Large intestine (tissue), 3 donors: ENCODE measurements at regions not wholly inside any gene's neighbourhood (a gene's known extent, or its start where the extent isn't known, plus 50 kb on each side); places are given as distances from the start of the nearest gene placed in this dataset.
"Not testable (repeated sequence)": the region's sequence is repeated elsewhere in the genome, so short reads cannot be mapped to it uniquely, and the experiment has no call there.

Source experiments
- DNase-seq, 2 donors: peaks; one replicate each; pipeline versions ENCODE4 v3.0.0 to v3.0.0-alpha.2; 2013
- H3K27ac ChIP-seq: one replicate; pipeline ENCODE4 v1.5.1; 2013; ENCODE audit warnings: low read length
- H3K27me3 ChIP-seq: 2 replicates; pipeline ENCODE4 v1.6.1; 2013; ENCODE audit warnings: low read length; ENCODE audit not compliant: control insufficient read depth, insufficient read depth
- H3K36me3 ChIP-seq: 2 replicates; pipeline ENCODE4 v1.6.1; 2013; ENCODE audit warnings: low read length; ENCODE audit not compliant: control insufficient read depth, insufficient read depth
- H3K4me1 ChIP-seq: one replicate; pipeline ENCODE4 v1.6.1; 2013; ENCODE audit warnings: low read length; ENCODE audit not compliant: control insufficient read depth, insufficient read depth
- H3K4me3 ChIP-seq: one replicate; pipeline ENCODE4 v1.5.1; 2013; ENCODE audit warnings: low read length
- H3K9me3 ChIP-seq: one replicate; pipeline ENCODE4 v1.6.1; 2013; ENCODE audit warnings: mild to moderate bottlenecking, low read depth, low read length, moderate library complexity; ENCODE audit not compliant: control insufficient read depth
- WGBS: methylation state at CpG from one replicate; pipeline ENCODE4 v1.1.5; 2013; ENCODE audit warnings: low lambda C conversion rate; ENCODE audit not compliant: insufficient coverage; 5-methylcytosine and 5-hydroxymethylcytosine counted together

DNA sequence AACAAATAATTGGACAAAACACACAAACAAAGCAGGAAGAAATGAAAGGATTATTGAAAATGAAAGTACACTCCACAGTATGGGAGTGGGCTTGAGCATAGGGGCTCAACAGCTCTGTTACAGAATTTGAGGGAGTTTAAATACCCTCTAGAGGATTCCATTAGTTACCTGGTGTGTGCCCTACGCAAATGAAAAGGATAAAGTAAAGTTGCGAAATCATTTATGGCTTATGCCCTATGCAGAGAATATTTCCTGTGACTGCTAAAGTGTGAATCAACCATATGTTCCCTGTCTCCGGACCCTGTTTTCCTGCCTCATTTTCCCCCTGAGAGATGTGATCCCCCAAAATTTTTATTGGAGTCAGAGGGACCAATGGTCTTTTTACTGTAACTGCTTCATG is 634.6 kb upstream of the CNTNAP2 start:
- DNase-seq = no peak
- Histone ChIP-seq H3K4me1 (no peaks in the 10 kb centered on the region), H3K9me3 (no peaks in the 10 kb centered on the region), H3K27me3 (no peaks in the 10 kb centered on the region), H3K36me3 (no peaks in the 10 kb centered on the region), H3K4me3 (no peak overlapping the region), H3K27ac (no peak overlapping the region)
- no CpG with 5 or more reads among the region's 3 CpGs for WGBS

DNA sequence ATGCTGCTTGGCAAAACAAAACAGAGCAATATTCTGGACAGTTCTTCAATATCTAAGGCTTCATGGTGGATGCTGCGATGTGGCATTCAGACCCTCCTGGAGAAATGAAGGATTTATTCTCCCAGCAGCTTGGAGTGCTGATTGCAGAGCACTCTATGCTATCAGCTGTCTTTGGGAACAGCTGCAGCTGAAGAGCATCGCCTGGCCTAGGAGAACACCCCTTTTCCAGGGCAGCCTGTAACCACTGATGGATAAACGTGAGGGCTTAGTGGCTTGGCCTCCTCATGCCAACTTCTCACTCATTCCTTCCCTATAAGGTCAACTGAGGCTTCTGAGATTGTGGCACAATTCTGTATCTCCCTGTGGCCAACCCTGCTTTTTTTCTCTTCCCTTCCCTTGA is 638.1 kb upstream of the CNTNAP2 start:
- no peaks in the 10 kb centered on the region for H3K9me3 ChIP-seq
- no peak for DNase-seq
- no peaks in the 10 kb centered on the region for H3K27me3 ChIP-seq
- H3K4me3 ChIP-seq = no peak overlapping the region
- WGBS = no CpG with 5 or more reads among the region's 3 CpGs
- H3K36me3 ChIP-seq = no peaks in the 10 kb centered on the region
- no peaks in the 10 kb centered on the region for H3K4me1 ChIP-seq
- H3K27ac ChIP-seq = no peak overlapping the region

DNA sequence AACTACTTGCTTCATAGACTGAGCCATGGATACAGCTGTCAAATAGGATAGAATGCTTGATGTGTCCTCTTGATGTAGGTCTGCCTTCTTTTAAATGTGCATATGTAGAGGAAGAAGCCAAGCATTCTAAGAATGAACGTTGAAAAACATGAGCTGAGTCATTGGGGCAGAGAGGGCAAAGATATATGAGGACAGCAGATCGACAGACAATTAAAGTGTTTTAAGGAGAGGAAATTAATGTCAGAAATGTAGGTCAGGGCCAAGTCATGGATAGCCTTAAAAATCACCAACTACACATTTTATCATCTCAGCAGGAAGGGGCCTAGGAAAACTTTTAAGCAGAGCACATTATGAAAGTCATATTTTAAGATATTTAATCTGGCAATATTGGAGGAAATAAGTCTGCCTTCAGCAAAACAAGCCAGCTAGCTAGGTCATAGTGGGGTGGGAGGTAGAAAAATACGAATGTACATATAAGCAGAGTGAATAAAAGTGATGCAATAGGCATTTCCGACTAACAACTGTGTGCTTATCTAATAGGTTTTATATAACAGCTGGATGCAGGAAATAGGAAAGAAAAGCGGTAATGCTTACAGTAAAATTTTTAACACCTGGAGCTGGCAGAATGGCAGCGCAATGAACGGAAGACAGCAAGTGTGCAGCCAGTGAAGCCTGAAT is 638.3 kb upstream of the TPK1 start:
- Histone ChIP-seq H3K27ac (no peak overlapping the region), H3K9me3 (no peaks in the 10 kb centered on the region), H3K36me3 (no peaks in the 10 kb centered on the region), H3K4me1 (no peaks in the 10 kb centered on the region), H3K27me3 (no peaks in the 10 kb centered on the region), H3K4me3 (no peak overlapping the region)
- DNase-seq = no peak
- WGBS = 36% methylated on average over 2 of the region's 7 CpGs

DNA sequence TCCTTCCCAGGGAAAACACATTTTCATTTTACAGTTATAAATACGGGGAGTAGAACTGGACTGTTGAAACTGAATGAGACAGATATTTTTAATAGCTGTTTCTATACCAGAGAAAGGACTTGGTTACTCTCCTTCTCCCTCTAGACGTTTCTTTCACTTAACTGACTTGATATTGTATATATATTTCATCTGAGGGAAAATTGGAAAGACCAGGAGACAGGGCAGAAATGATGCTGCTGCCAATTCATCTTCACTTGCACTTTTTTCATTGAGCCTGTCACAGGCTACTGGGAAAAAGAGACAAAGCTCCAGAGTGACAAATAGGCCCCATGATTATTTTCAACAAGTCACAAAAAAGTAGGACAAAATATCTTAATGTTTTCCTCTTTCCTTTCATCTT is 636.0 kb upstream of the TPK1 start:
- H3K36me3 ChIP-seq = no peaks in the 10 kb centered on the region
- WGBS = 80% methylated on average over 1 of the region's 2 CpGs
- H3K27ac ChIP-seq = no peak overlapping the region
- no peak for DNase-seq
- H3K4me3 ChIP-seq = no peak overlapping the region
- H3K27me3 ChIP-seq = no peaks in the 10 kb centered on the region
- no peaks in the 10 kb centered on the region for H3K9me3 ChIP-seq
- no peaks in the 10 kb centered on the region for H3K4me1 ChIP-seq

DNA sequence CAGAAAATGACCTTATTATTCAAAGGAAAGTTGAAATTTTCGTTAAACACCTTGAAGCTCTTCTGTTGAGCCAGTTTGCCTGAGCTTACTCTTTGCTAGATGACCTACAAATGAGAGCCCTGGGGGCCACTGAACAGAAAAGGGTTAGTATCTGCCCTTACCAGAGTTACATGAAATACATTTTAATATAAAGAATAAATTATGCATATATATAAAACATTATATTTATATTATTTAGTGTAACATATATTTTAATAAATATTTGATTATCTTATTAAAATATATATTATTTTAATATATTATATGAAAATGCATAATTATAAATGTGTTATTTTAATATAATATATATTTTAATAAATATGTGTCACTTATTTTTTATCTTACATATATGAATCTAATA is 628.4 kb upstream of the TPK1 start:
- H3K27me3 ChIP-seq = no peaks in the 10 kb centered on the region
- no peaks in the 10 kb centered on the region for H3K36me3 ChIP-seq
- H3K4me1 ChIP-seq = no peaks in the 10 kb centered on the region
- H3K4me3 ChIP-seq = no peak overlapping the region
- WGBS = no CpG with 5 or more reads among the region's 1 CpG
- H3K9me3 ChIP-seq = peaks cover 3% of the 10 kb centered on the region
- no peak overlapping the region for H3K27ac ChIP-seq
- no peak for DNase-seq

DNA sequence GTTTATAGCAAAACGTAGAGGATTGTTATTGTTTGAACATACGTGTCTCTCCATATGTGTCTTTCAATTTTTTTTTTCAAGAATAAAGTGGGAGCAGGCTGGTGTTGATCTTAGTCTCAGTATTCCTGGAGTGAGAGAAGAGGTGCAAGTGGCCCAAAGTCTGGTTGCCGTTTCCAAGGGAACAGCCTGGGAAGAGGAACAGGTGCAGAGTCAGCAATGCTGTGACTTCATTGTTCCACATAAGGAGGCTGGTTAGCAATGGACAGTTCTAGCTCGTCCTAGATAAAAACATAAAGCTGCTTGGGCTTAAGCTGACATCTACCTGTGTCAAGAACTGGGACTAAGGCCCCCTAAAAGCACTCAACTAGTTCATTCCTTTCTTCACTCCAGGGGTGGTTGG is 626.6 kb upstream of the TPK1 start:
- no peak for DNase-seq
- Histone ChIP-seq H3K27me3 (no peaks in the 10 kb centered on the region), H3K4me3 (no peak overlapping the region), H3K4me1 (no peaks in the 10 kb centered on the region), H3K27ac (no peak overlapping the region), H3K9me3 (peaks cover 3% of the 10 kb centered on the region), H3K36me3 (no peaks in the 10 kb centered on the region)
- WGBS = 93% methylated on average over 2 of the region's 4 CpGs

- no peaks in the 10 kb centered on the region for H3K36me3 ChIP-seq
- no peak for DNase-seq
- no peaks in the 10 kb centered on the region for H3K9me3 ChIP-seq
- no peaks in the 10 kb centered on the region for H3K4me1 ChIP-seq
- no CpG with 5 or more reads among the region's 7 CpGs for whole genome bisulfite sequencing
- no peak overlapping the region for H3K27ac ChIP-seq
- no peak overlapping the region for H3K4me3 ChIP-seq
- no peaks in the 10 kb centered on the region for H3K27me3 ChIP-seq
Observed at GRCh38 chr7:145434811-145435210, 599.0 kb upstream of the TPK1 start.

- peaks cover 3% of the 10 kb centered on the region for H3K9me3 ChIP-seq
- DNase-seq = no peak
- H3K4me3 ChIP-seq = no peak overlapping the region
- H3K36me3 ChIP-seq = no peaks in the 10 kb centered on the region
- H3K4me1 ChIP-seq = no peaks in the 10 kb centered on the region
- no CpG with 5 or more reads among the region's 1 CpG for WGBS
- no peak overlapping the region for H3K27ac ChIP-seq
- no peaks in the 10 kb centered on the region for H3K27me3 ChIP-seq
Observed at GRCh38 chr7:145431834-145432233, 596.0 kb upstream of the TPK1 start.

DNA sequence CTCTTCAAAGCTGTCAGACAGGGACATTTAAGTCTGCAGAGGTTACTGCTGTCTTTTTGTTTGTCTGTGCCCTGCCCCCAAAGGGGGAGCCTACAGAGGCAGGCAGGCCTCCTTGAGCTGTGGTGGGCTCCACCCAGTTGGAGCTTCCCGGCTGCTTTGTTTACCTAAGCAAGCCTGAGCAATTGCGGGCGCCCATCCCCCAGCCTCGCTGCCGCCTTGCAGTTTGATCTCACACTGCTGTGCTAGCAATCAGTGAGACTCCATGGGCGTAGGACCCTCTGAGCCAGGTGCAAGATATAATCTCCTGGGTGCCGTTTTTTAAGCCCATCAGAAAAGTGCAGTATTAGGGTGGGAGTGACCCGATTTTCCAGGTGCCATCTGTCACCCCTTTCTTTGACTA is 582.6 kb upstream of the TPK1 start:
- not testable (repeated sequence) for H3K36me3 ChIP-seq, H3K27ac ChIP-seq, H3K9me3 ChIP-seq, H3K4me3 ChIP-seq, H3K27me3 ChIP-seq, H3K4me1 ChIP-seq, DNase-seq
- no CpG with 5 or more reads among the region's 8 CpGs for WGBS

DNA sequence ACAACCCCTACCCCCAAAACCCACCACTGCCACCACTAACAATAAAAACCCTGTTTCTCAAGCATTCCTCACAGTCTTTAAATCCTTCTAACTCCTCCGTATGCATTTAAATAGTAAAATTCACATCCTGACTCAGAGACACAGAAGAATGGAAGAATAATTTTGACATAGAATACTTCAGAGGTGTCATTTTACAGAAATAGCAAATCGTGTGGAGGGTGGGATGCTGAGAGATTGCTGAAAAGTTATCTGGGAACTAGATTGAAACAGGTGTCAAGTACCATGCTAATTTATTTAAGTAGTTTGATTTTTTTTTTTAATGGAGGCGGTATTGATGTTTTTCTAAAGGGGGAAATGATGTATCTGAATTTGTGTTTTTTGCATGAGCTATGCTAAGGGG is 575.2 kb upstream of the TPK1 start:
- DNase-seq = no peak
- no peak overlapping the region for H3K27ac ChIP-seq
- H3K9me3 ChIP-seq = no peaks in the 10 kb centered on the region
- no peaks in the 10 kb centered on the region for H3K4me1 ChIP-seq
- H3K4me3 ChIP-seq = no peak overlapping the region
- no peaks in the 10 kb centered on the region for H3K27me3 ChIP-seq
- WGBS = 75% methylated on average over 1 of the region's 3 CpGs
- H3K36me3 ChIP-seq = no peaks in the 10 kb centered on the region

GRCh38 chr7:145398758-145399157 is 562.9 kb upstream of the TPK1 start:
- no peak for DNase-seq
- 50% methylated on average over 1 of the region's 1 CpG for WGBS
- Histone ChIP-seq H3K4me1 (no peaks in the 10 kb centered on the region), H3K4me3 (no peak overlapping the region), H3K27me3 (no peaks in the 10 kb centered on the region), H3K36me3 (no peaks in the 10 kb centered on the region), H3K9me3 (peaks cover 5% of the 10 kb centered on the region), H3K27ac (no peak overlapping the region)
